ENCODE measurements at regions not wholly inside any gene's neighbourhood (a gene's known extent, or its start where the extent isn't known, plus 50 kb on each side); places are given as distances from the start of the nearest gene placed in this dataset.

DNA sequence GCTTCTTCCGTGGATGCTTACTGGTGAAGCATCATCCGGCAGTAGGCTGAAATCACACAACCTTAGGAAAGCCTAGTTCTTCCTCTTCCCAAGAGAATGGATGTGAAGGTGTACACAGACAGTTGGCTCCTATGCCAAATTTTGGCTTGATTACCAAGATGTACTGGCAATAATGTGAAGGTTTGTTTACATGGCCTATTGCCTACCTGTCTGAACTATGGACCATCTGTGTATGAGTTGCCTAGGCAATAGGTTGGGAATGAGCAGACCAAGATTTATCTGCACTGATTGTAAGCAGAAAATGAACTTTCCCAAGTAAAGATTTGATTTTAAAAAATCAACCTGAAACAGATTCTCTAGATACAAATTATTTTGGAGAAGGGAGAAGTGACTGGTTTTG, 325.9 kb upstream of the SORCS1 start:
- TF ChIP-seq FOXM1 (IDR thresholded peaks at IDR 0.05; ENCODE audit: borderline replicate concordance, low read depth): no peak
- TF ChIP-seq, protein P1, sequence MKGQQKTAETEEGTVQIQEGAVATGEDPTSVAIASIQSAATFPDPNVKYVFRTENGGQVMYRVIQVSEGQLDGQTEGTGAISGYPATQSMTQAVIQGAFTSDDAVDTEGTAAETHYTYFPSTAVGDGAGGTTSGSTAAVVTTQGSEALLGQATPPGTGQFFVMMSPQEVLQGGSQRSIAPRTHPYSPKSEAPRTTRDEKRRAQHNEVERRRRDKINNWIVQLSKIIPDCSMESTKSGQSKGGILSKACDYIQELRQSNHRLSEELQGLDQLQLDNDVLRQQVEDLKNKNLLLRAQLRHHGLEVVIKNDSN (IDR thresholded peaks at IDR 0.05): no peak

Measured in Ishikawa (cell line).